GM12872 (cell line): ENCODE measurements at regions not wholly inside any gene's neighbourhood (a gene's known extent, or its start where the extent isn't known, plus 50 kb on each side); places are given as distances from the start of the nearest gene placed in this dataset.

Experiments
- CTCF ChIP-seq: IDR thresholded peaks from 3 replicates; pipeline ENCODE4 v1.5.1; 2011; ENCODE audit warnings: low read depth, mild to moderate bottlenecking, low read length, moderate library complexity; ENCODE audit not compliant: insufficient read depth

DNA sequence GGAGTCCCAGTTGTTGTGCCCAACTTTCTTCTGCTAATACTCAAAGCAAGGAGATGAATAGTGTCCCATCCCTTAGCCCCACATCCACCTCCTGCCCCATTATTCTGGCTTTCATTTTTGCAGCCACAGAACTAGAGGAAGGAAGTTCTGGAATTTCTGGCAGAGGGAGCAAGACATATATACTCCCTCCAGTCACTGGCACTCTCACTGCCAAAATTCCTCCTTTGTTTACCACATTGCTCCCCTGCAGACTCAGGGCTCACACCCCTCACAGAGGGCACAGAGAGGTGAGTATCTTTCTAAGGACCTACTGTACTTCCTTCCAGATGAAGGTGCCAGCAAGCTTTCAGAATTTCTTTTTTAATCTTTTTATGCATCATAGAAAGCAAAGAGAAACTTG is 168.0 kb upstream of the ID4 start:
- no peak for TF ChIP-seq CTCF

GRCh38 chr6:19682859-19683258 is 154.3 kb upstream of the ID4 start:
- TF ChIP-seq CTCF: no peak

DNA sequence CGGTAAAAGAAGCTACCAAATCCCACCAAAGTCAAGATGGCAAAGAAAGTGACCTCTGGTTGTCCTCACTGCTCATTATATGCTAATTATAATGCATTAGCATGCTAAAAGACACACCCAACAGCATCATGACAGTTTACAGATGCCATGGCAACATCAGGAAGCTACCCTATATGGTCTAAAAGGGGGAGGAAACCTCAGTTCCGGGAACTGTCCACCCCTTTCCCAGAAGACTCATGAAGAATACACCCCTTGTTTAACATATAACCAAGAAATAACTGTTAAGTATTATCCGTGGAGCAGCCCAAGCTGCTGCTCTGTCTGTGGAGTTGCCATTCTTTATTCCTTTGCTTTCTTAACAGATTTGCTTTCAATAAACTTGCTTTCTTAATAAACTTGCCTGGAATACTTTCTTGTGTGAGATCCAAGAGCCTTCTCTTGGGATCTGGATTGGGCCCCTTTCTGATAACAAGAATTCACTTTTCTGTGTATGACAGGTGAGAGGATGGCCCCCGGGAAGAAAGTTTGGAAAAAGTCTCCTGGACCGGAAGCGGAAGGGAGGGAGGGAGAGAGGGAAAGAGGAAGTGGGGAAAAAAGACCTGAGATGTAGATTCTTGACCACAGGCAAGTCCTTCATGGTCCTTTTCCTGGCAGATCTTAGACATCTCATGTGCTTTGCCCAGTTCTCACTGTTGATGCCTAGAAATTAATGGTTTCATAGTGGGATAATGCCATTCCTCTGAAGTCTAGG is 146.7 kb upstream of the ID4 start:
- TF ChIP-seq CTCF: no peak

DNA sequence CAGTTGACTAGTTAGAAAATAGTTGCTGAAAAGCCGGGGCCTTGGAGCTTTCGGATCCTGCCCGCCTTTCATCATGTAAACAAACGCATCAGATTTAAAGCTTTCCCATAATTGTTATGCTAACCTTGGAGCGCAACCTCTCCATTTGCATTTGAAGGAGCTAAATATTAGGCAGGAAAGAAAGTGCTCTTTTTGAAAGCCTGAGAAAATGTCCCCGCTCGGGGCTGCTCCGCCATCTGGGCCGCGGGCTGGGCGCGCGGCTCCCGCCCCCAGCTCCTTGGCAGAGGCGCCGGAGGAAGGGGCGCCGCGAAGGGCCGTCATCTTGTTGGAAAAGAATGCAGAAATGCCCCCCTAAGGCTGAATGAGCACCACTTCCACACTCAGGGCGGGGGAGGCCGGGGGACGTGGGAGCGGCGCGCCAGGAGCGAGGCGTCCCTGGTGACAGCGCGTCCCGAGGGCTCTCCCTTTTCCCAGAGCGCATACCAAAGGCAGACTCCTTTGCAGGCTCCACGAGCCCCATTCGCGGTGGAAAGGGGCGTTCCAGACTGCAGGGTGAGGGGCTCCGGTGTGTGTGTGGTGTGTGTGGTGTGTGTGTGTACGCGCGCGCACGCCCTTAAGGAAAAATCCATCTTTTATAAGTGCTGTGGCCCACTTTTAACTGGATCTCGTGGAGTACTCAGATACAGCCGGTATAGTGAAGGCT is 145.6 kb upstream of the ID4 start:
- no peak for TF ChIP-seq CTCF

DNA sequence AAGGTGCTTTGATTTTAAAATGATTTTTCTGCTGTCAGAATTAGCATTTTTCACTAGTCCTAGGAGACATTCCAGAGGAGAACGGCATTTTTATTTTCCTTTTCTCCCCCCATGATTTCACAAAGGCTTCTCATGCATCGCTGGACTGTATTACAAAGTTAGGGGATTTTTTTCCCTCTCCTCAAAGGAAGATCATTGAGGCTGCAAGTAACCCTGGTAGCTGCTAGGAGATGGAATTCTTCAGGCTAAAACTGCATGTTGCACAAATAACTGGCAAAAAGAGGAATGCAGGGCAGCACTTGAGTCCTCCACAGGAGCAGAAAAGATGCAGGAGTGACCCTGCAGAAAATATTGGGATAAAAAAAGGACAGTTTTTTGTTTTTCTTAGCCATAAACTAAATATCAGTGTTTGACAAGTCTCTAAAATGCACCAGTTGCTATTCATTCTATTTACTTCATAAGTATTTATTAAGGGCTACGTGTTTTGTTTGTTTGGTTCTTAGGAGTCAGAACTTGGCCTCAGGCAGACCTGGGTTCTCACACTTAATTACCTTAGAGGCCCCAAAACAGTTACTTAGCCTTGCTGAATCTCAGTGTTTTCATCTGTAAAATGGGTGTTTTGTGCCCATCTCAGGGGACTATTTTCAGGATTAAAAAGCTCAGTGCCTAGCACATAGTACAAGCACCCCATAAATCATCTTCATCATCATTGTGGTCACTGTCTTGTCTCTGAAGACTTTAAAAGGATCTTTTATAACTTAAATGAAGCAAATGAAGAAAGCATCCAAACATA is 144.5 kb upstream of the ID4 start:
- TF ChIP-seq CTCF: no peak

DNA sequence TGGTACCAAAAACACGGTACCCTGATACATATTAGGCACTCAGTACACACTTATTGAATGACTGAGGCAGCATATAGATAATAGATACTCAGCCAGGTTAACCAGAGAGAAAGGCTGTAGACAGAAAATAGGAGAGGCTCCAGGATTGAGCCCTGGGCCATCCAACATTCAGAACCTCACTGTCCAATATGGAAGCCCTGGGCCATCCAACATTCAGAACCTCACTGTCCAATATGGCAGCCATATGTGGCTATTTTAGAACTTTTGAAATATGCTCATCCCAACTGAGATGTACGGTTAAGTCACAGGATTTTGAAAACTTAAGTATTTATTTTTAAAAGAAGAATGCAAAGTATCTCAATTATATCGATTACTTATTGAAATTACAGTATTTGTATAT is 142.5 kb upstream of the ID4 start:
- no peak for TF ChIP-seq CTCF

DNA sequence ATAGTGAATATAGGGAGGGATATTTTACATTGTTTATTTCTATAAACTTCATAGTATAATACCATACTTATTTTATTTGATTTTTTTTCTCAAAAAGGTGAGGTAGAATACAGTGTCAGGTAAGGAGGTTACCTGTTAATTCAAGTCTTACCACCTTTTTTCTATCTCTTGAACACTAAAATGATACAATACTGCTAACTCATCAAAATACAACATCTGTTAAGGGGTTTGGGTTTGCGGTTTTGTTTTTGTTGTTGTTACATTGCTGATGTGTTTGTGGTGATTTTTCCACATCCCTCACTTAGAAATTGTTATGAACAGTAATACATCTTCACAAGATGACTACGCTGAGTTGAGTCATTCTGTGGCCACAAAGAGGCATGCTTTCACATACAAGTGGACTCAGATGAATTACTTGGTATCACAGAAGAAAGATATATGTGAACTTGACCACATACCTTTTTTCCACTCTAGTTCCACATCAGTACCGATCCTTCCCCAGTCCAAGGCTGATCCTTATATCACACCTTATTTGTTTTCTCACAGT is 139.4 kb upstream of the ID4 start:
- TF ChIP-seq CTCF: no peak
